GM12878 (cell line): ENCODE measurements at regions not wholly inside any gene's neighbourhood (a gene's known extent, or its start where the extent isn't known, plus 50 kb on each side); places are given as distances from the start of the nearest gene placed in this dataset.
"Not testable (repeated sequence)": the region's sequence is repeated elsewhere in the genome, so short reads cannot be mapped to it uniquely, and the experiment has no call there.

Experiments
- ATAC-seq: fragments of 200-7000 bp; cut with Tn5 transposase; 3 replicates; pipeline ENCODE4 v1.9.1; 2020; ENCODE audit warnings: mild to moderate bottlenecking, moderate library complexity
- BruUV-seq: library from RNA; stranded (reverse); fragments of 400-500 nt; replicated peaks from 2 replicates; lab custom pipeline; 2021; lab: Mats Ljungman, UMichigan
- CTCF ChIA-PET: fragments of 300-600 bp; sonication (Branson Sonifier 250); formaldehyde crosslinking; extraction: SDS; loops from one replicate; lab custom pipeline; 2021; ENCODE audit warnings: inconsistent platforms; lab: Yijun Ruan, JAX
- POLR2A ChIA-PET: fragments of 350-600 bp; formaldehyde crosslinking; extraction: SDS; loops from one replicate; lab custom pipeline; 2021; ENCODE audit warnings: inconsistent platforms; lab: Charles Lee
- RAD21 ChIA-PET: fragments of 300-600 bp; sonication (Branson Sonifier 250); formaldehyde crosslinking; loops from one replicate; lab custom pipeline; 2023; ENCODE audit warnings: antibody characterized with exemption; ENCODE audit not compliant: unreplicated experiment; lab: Charles Lee
- SMC1A ChIA-PET: fragments of 300-600 bp; sonication (Branson Sonifier 250); formaldehyde crosslinking; loops from one replicate; lab custom pipeline; 2023; ENCODE audit not compliant: unreplicated experiment, uncharacterized antibody; lab: Charles Lee
- DNase-seq: peaks from one replicate; pipeline ENCODE4 v3.0.0-alpha.2; 2011; ENCODE audit warnings: low read depth, low spot score
- FAIRE-seq: peaks from 3 replicates; lab custom pipeline; 2011; peaks lifted over from hg19 to GRCh38; lab: Jason Lieb, UNC
- H2AFZ ChIP-seq: 2 replicates; pipeline ENCODE4 v1.6.0; 2011; ENCODE audit warnings: low read depth, low read length, control low read depth; ENCODE audit not compliant: control insufficient read depth
- H3K27ac ChIP-seq: 2 replicates; pipeline ENCODE4 v1.5.1; 2011; ENCODE audit warnings: control low read depth; ENCODE audit not compliant: control insufficient read depth, insufficient read depth
- H3K27me3 ChIP-seq, 2 experiments: replicated peaks in 1 of 2; 2 replicates each; pipeline versions ENCODE4 v1.6.0 to v1.6.1; 2011; ENCODE audit warnings: low read length in 1 of 2; ENCODE audit not compliant: control insufficient read depth in 2 of 2, insufficient read depth in 2 of 2
- H3K36me3 ChIP-seq, 2 experiments: 2 replicates each; pipeline ENCODE4 v1.5.1; 2011; ENCODE audit warnings: low read length in 1 of 2; ENCODE audit not compliant: control insufficient read depth in 2 of 2, insufficient read depth in 2 of 2
- H3K4me1 ChIP-seq: 2 replicates; pipeline ENCODE4 v1.6.1; 2011; ENCODE audit warnings: mild to moderate bottlenecking, low read length, moderate library complexity, mixed read lengths; ENCODE audit not compliant: control insufficient read depth, insufficient read depth
- H3K4me2 ChIP-seq: 2 replicates; pipeline ENCODE4 v1.6.0; 2011; ENCODE audit warnings: control low read depth; ENCODE audit not compliant: control insufficient read depth, insufficient read depth
- H3K4me3 ChIP-seq: fragments of 200-600 bp; sonication (generic); 2 replicates; pipeline ENCODE4 v1.5.1; 2016
- H3K79me2 ChIP-seq: 2 replicates; pipeline ENCODE4 v1.6.0; 2011; ENCODE audit warnings: low read length; ENCODE audit not compliant: control insufficient read depth, insufficient read depth
- H3K9ac ChIP-seq: 2 replicates; pipeline ENCODE4 v1.8.0; 2011; ENCODE audit warnings: low read length, control low read depth, mixed read lengths; ENCODE audit not compliant: control insufficient read depth, insufficient read depth
- H3K9me3 ChIP-seq: replicated peaks from 3 replicates; pipeline ENCODE4 v1.5.1; 2011; ENCODE audit warnings: mild to moderate bottlenecking, low read length; ENCODE audit not compliant: control insufficient read depth, insufficient read depth
- H4K20me1 ChIP-seq: 2 replicates; pipeline ENCODE4 v1.6.0; 2011; ENCODE audit not compliant: control insufficient read depth, insufficient read depth
- MLLT1 ChIP-seq: fragments of 450-650 bp; IDR thresholded peaks from 2 replicates; pipeline ENCODE4 v1.6.1; 2016; ENCODE audit warnings: mild to moderate bottlenecking
- NFYA ChIP-seq: IDR thresholded peaks from 2 replicates; pipeline ENCODE4 v1.6.1; 2011; ENCODE audit warnings: low read depth, mild to moderate bottlenecking, low read length, improper control_type of control experiment, borderline replicate concordance
- SIX5 ChIP-seq: IDR thresholded peaks from 2 replicates; pipeline ENCODE4 v1.6.1; 2011; ENCODE audit warnings: mild to moderate bottlenecking, low read depth, low read length, moderate library complexity; ENCODE audit not compliant: severe bottlenecking
- SKIL ChIP-seq: fragments of 450-650 bp; IDR thresholded peaks from 2 replicates; pipeline ENCODE4 v1.6.1; 2017; ENCODE audit warnings: mild to moderate bottlenecking, low read depth, inconsistent platforms; ENCODE audit not compliant: poor library complexity, severe bottlenecking
- SMARCA5 ChIP-seq: fragments of 450-650 bp; IDR thresholded peaks from 2 replicates; pipeline ENCODE4 v1.6.1; 2017; ENCODE audit warnings: mild to moderate bottlenecking
- SREBF1 ChIP-seq: IDR thresholded peaks from 2 replicates; pipeline ENCODE4 v1.6.1; 2012; ENCODE audit warnings: mild to moderate bottlenecking, low read length
- SUPT20H ChIP-seq: IDR thresholded peaks from 2 replicates; pipeline ENCODE4 v1.6.1; 2011; ENCODE audit warnings: low read depth, mild to moderate bottlenecking, low read length, moderate library complexity, borderline replicate concordance; ENCODE audit not compliant: control insufficient read depth
- ZNF207 ChIP-seq: fragments of 450-650 bp; IDR thresholded peaks from 2 replicates; pipeline ENCODE4 v1.6.1; 2014; ENCODE audit warnings: antibody characterized with exemption, mild to moderate bottlenecking, borderline replicate concordance
- WGBS: methylation state at CpG from one replicate; pipeline ENCODE4 v1.1.6; 2016; ENCODE audit warnings: low lambda C conversion rate; ENCODE audit not compliant: insufficient replicate concordance, insufficient coverage; ENCODE audit errors: missing lambda C conversion rate; 5-methylcytosine and 5-hydroxymethylcytosine counted together
- in situ Hi-C: fragments of 300-500 bp; cut with MboI; formaldehyde crosslinking; loops from 9 replicates; pipeline ENCODE4 v1.14.3; 2018; ENCODE audit warnings: mixed read lengths
- intact Hi-C: fragments of 100-400 bp; cut with micrococcal nuclease; formaldehyde crosslinking; loops from one replicate; pipeline ENCODE4 v1.14.2; 2022; ENCODE audit not compliant: unreplicated experiment

DNA sequence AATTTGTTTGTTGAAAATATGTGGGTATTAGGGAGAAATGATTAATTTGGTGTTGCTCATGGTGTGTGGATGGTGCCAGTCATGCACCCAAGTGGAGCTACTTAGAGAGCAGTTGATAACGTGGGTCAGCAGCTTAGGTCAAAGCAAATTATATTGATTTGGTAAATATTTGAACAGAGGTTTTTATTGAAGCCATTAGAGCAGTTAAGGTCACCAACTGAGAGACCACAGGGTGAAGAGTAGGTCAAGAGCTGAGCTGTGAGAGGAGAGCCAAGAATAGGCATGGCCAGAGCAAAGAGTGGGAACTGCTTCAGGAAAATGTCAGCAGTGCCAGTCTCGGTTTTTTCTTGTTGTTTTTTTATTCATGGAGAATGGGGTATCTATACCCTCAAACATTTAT lies 97.9 kb downstream of the TMEM168 start:
- ATAC-seq, result no peak
- H3K27me3 ChIP-seq, result no peaks in the 10 kb centered on the region
- RAD21 ChIA-PET, result no interaction called here
- in situ Hi-C loops (no loop called here), intact Hi-C loops (no loop called here)
- POLR2A ChIA-PET, result no interaction called here
- SMC1A ChIA-PET, result interaction anchor here (0.9 kb wide), 1 partner anchor 208 kb away, joined by 3 read pairs; no protein-coding TSS in a partner anchor
- no peak for FAIRE-seq
- no peak overlapping the region for H3K27ac ChIP-seq
- no peak overlapping the region for H3K4me3 ChIP-seq
- 0% methylated on average over 2 of the region's 2 CpGs for WGBS
- no peaks in the 10 kb centered on the region for H3K79me2 ChIP-seq
- H3K4me1 ChIP-seq, result no peaks in the 10 kb centered on the region
- CTCF ChIA-PET, result interaction anchor here (0.6 kb wide), 1 partner anchor 11 kb away, joined by 3 read pairs; no protein-coding TSS in a partner anchor
- no peaks in the 10 kb centered on the region for H3K9me3 ChIP-seq
- DNase-seq, result no peak
- no peak overlapping the region for H3K4me2 ChIP-seq
- no TSS peak for BruUV-seq
- no peak overlapping the region for H3K9ac ChIP-seq
- no peak overlapping the region for H2AFZ ChIP-seq
- TF ChIP-seq NFYA (no peak), ZNF207 (no peak), SIX5 (no peak), MLLT1 (no peak), SUPT20H (no peak), SMARCA5 (no peak), SREBF1 (no peak), SKIL (no peak)
- H4K20me1 ChIP-seq, result no peaks in the 10 kb centered on the region
- no peaks in the 10 kb centered on the region for H3K36me3 ChIP-seq

GRCh38 chr7:112697211-112697610 lies 93.0 kb downstream of the TMEM168 start:
- POLR2A ChIA-PET, H3K4me2 ChIP-seq, DNase-seq, H4K20me1 ChIP-seq, H2AFZ ChIP-seq, H3K36me3 ChIP-seq, BruUV-seq, H3K27ac ChIP-seq, H3K4me3 ChIP-seq, in situ Hi-C loops, ATAC-seq, H3K79me2 ChIP-seq, CTCF ChIA-PET, FAIRE-seq, SMC1A ChIA-PET, RAD21 ChIA-PET, H3K9ac ChIP-seq, intact Hi-C loops, H3K27me3 ChIP-seq, H3K9me3 ChIP-seq, H3K4me1 ChIP-seq: not testable (repeated sequence)
- 33% methylated on average over 4 of the region's 30 CpGs for WGBS
